Posterior cingulate gyrus (tissue), 11 donors: ENCODE measurements at regions not wholly inside any gene's neighbourhood (a gene's known extent, or its start where the extent isn't known, plus 50 kb on each side); places are given as distances from the start of the nearest gene placed in this dataset.
A peak's percentile ranks its signal among the peaks of the same experiment; 100 is the strongest.

ENCODE experiments used
- DNase-seq, 10 donors: peaks; one replicate each; pipeline versions ENCODE4 v3.0.0 to v3.0.0-alpha.2; 2020 to 2021; ENCODE audit warnings: mixed read lengths in 3 of 10
- intact Hi-C: fragments of 100-400 bp; cut with DNase I; formaldehyde crosslinking; loops from one replicate; pipeline ENCODE4 v1.15.1; 2023

DNA sequence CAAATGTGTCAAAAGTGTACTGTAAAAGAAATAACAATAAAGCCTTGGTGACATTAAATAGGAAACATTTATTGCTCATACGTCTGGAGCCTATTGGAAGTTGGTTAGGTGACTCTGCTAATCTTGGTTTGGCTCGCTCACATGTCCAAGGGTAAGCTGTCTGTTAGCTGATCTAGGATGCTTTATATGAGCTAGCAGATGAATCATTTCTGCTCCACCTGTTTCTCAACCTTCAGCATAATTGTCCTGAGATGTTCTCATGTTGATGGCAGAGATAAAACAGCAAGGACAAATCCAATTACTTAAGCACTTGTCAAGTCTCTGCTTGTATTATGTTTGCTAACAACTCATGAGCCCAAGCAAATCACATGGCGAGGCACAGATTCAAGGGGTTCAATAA, 56.0 kb upstream of the CD53 start:
- no peak for DNase-seq
- intact Hi-C loops = no loop called here

DNA sequence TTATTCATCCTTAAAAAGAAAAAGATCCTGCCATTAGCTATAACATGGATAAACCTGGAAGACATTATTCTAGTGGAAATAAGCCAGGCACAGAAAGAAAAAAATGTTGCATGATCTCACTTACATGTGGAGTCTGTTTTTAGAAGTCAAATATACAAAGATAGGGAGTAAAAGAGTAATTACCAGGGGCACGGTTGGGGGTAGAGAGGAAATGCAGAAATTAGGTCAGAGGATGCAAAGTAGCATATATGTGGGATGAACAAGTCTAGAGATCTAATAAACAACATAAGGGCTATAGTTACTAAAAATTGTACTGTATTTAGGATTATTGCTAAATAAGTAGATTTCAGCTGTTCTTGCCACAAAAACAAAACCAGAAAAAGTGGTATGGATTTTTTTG, 61.4 kb upstream of the CD53 start:
- intact Hi-C loops = no loop called here

DNA sequence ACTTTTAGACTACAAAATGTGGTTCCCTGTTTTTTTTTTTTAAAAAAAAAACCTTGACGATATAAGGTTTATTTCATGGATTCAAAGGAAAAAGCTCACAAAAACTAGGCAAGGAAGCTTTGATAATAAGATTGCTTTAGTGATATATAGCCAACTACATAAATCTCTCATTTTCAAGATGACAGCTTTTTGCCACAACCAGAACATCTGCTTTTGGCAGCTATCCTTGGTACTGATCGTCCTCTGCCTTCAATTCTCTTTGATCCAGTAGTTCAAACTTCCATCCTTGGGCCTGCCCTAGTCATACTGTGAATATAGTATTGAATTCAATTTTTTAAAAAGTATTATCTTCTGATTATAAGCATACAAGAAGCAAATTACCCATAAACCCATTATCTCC, 72.9 kb upstream of the CD53 start:
- intact Hi-C loops = no loop called here
- no peak for DNase-seq

More for the DNA sequence above, 61.4 kb upstream of the CD53 start:
- no peak for DNase-seq

DNA sequence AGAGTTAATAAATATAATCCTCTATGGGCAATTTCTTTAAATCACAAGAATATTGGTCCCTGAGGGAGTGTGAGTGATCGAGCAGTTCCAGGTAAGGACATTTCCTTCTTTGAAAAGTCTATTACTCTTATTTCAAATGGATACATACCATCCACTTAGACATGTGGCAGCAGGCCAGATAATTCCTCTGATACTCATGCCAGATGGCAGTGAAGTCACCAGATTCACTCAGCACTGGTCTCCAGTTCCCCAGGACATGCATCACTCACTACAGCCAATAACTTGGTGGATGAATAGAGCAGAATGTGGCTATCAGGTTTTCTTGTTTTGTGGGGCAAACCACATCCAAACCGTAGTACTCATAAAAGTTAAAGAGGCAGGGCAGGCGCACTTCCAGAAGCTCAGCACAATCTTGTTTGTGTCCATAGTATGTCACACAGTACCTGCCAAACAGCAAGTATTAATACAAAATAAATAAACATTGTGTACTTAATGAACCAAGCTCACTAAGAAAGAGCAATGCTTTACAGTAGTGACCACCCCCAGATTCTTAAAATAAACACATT, 74.2 kb upstream of the CD53 start:
- intact Hi-C loops = no loop called here
- no peak for DNase-seq

DNA sequence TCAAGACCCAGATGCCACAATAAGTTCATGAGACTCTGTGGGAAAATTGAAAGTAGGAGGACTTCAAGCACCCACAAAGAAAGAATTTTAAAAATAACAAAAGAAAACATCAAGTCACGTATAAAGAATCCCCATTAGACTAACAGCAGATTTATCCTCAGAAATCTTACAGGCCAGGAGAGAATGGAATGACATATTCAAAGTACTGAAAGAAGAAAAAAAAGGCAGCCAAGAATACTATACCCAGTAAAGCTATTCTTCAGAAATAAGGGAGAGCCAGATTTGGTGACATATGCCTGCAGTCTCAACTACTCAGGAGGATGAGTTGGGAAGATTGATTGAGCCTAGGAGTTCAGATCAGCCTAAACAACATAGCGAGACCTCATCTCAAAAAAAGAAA, 84.3 kb upstream of the CD53 start:
- intact Hi-C loops = no loop called here

DNA sequence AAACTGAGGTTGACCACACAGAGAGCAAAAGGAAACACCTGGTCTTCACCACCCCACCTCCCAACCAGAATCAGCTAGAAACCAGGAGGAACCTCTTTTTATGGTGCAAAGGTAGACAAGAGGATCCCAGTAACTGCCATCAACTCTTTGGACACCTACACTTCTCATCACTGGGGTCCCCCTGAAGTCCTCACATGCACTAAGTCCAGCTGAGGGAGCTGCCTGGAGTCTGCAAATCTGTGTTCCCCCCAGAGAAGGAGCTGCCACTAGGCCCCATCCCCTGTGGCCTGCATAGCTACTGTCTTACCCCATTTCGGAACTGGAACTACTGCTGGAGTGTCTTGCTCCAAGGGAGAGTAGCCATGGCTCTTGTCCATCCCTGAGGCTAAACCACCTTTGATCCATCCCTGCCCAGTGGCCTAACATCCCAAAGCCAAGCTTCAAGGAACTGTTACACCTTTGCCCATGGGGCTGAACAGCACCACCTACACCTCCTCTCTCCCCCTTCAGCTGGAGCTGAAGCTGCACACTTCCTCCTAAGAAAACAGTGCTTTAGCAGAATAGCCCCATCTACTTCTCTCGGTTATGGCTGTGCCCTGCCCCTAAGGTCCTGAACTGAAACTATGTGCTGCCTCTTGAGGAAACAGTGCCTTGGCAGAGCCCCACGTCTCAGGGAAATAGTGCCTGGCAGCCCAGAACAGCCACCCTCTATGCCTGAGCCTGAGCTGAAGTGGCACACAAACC, 85.4 kb upstream of the CD53 start:
- no peak for DNase-seq
- intact Hi-C loops = no loop called here

More for the DNA sequence above, 84.3 kb upstream of the CD53 start:
- DNase-seq = no peak

DNA sequence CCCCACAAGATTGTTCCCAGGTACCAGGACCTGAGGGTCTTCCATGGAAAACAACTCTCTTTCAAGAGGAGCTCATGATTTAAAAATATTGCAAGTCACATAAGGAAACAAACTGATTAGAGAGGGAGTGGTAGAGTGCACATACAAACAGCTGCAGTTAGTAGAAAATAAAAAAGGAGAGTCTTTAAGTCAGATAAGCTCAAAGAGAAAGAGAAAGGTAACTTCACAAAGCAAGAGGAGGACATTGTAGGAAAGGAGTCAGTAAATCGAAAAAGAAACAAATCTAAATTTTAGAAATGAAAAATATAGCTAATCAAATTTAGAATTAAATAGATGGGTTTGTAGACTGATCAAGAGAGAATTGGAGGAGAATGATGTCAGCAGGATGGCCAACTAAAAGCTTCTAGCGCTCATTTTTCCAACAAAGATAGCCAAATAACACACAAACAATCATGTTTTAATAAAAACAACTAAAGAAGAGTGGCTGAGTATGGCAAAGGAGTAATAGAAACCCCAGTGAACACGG, 86.1 kb upstream of the CD53 start:
- intact Hi-C loops = no loop called here
- DNase-seq = no peak

DNA sequence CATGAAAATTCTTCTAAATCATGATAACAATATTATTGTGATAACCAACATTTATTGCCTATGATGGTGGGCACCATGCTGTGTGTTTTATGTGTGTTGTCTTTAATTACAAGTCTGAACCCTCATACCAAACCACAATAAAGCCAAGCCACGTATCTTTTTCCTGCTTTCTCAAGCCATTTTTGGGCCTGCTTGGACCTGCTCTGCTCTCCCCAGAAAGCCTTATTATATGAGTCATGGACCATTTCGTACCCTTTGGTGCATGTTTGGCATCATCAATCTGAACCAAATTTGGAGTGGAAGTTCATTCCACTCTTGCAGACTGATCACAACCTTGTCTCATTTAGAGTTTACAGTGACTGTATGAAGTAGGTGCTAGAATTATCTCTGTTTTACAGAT, 87.3 kb upstream of the CD53 start:
- intact Hi-C loops = no loop called here
- DNase-seq = no peak

DNA sequence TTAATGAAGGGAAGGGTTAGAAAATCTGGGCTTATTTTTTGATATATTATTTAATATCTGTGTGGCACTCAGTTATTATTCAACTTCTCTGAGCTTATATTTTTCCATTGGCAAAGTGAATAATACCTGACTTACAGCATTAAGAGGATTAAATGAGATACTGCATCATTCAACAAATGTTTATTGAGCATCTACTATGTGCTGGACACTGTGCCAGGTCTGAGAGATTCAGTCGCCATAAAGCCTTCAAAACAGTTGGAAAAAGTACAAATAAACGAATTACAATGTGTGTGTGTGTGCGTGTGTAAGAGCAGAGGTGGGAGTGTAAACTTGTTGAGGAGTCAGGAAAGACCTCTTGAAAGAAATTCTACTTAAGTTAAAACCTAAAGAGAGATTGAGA, 87.9 kb upstream of the CD53 start:
- intact Hi-C loops = no loop called here
- DNase-seq = no peak

DNA sequence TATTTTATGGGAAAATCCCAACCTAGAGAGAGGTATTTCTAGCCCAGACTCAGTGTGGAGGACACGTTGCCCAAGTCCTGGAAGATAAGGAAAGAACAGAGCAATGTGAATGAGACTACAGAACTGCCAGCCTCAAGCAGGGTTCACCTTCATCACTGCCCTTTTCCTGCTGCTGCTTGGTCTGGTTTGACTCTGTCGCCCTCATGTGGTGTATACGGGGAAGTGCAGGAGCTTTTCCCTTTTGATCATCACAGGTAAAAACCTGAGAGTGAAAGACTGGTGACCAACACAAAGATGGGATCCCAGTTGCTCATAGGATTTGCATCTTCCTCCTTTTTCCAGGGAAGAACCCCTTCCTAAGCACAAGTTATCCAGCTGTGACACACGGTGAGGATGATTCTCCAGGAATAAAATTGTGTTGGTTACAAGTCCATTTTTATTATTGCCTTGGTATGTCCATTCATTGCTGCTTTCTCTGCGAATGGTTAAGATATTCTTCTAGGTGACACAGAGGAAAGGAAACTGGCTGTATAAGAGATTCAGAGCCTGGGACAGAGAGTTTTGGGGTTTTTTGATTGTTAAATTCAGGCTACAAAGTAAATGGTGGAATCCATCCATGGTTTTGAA, 89.5 kb upstream of the CD53 start:
- peak in 6 of 10 donors; percentile 30 to 86 (median 44) for DNase-seq
- intact Hi-C loops = loop anchor here (5.0 kb wide), 3 partner anchors 151 to 261 kb away; no protein-coding TSS in a partner anchor

DNA sequence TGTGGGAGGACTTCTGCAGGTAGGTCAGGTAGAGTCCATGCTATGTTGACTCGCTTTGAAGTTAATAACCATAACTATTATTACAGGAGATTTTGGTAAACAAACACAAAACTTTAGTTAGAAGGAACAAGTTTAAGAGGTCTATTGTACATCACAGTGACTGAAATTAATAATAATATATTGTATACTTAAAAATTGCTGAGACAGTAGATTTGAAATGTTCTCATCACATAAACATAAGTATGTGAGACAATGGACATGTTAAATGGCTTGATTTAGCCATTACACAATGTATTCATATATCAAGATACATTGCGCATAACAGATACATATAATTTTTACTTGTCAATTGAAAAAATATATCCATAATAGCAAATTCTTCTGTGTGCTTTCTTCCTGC, 91.4 kb upstream of the CD53 start:
- intact Hi-C loops = loop anchor here (5.0 kb wide), 3 partner anchors 149 to 259 kb away; no protein-coding TSS in a partner anchor

DNA sequence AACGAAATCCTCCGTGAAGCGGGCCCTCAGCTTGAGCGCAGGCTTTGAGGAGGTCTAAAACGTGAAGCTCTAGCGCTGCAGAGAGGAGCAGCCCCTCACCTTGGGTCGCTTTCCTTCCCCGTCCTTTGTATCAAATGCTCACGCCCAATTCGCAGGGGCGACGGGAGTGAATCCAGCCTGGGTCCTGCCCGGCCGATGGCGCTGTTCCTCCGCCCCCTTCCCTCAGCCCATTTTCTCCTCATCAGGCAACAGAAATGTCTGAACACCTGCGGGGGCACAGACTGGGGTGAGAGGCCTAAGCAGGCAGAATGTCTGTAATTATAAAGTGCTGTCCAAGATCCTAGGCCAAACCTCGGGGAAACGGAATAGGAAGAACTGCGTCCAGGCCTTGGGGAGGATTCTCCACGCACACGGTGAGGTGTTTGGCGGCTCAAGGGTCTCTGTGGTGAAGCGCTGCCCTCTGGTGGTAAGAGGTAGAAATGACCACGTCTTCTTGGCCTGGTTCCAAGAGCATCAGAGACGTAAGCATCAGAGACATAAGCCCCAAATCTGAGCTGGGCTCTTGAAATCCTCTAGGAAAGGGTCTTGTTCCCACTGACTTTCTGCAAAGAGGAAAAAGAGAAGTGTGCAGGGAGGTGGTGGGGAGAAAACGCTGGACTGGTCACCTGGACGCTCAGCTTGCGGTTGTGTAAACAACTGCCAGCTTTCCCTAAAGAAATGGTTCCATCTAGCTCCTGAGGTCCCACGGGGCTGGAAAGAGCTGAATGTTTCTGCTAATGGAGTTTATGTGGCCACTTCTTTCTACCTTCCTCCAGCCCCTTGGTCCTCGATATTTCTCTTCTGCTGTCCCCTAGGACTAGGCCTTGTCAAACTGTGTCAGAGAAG, 92.1 kb upstream of the CD53 start:
- DNase-seq = peak; percentile 30 to 94 (median 66)
- intact Hi-C loops = loop anchor here (5.0 kb wide), 3 partner anchors 149 to 259 kb away; no protein-coding TSS in a partner anchor

More for the DNA sequence above, 91.4 kb upstream of the CD53 start:
- no peak for DNase-seq

DNA sequence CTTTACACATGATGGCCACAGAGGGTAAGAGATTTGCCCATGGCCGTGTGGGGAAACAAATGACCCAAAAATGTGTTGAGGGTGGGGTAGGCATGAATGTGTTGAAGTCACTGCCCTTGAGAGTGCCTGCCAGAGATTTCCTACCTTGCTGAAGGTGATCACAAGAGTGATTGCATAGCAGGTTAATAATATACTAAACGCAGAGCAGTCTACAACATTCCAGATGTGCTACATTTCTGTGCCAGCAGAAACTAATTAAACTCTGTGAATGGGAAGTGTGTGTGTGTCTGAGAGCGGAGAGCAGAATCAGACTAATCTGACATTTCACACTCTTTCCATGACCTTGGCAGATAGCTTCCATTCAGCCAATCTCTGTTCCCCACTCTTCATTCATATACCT, 93.3 kb upstream of the CD53 start:
- intact Hi-C loops = loop anchor here (5.0 kb wide), 3 partner anchors 147 to 257 kb away; no protein-coding TSS in a partner anchor
- no peak for DNase-seq

DNA sequence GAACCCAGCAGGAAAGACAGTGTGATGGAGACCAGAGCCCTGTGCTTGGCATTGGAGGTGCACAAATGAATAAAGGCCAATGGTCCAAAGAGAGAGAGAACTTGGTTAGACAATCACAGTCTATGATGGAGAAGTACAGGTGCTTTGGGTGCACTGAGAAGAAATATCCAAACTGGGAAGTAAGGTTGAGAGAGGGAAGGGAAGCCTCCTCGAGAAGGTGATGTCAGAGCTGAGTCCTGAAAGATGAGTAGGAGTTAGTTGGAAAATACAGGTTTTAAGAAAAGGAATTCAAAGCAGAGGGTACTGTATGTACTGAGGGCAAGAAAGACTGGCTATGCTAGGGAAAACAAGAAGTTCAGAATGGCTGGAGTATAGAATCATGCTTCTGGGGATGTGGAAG, 94.1 kb upstream of the CD53 start:
- no peak for DNase-seq
- intact Hi-C loops = no loop called here

DNA sequence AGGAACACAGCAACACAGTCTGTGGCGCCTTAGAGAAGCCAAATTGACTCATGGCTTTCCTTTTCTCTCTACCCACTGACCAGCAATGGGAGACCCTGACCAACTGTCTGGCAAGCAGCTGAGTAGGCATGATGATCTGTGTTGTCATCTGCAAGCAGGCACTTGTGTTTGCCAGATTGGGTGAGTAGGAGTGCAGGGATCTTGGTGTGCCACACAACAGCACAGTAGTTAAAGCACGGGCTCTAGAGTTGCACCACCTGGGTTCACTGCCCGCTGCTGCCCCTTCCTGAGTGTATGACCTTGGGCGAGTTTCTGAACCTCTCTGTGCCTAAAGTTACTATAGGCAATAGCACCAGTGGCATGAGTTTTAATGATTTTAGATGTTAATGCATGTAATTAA, 95.7 kb upstream of the CD53 start:
- intact Hi-C loops = no loop called here

DNA sequence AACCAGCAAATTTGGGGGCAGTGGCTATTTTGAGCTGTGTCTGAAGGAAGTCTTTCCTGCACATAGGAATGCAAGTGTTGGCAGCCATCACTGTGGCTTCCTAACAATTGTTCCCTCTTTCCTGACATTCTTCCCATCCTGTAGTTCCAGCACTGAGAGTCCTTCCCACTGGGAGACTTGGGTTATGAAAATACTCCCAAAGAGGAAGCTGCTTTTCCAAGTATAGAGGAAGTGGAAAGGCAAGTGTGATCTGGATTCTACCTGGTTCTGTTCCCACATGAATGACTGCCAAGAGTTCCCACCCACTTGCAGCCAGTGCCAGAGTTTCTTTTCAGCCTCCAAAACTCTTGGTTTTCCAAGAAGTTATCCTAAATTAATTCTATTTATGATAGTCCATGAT, 98.5 kb upstream of the CD53 start:
- DNase-seq = no peak
- intact Hi-C loops = no loop called here

More for the DNA sequence above, 95.7 kb upstream of the CD53 start:
- peak in 5 of 10 donors; percentile 26 to 85 (median 52) for DNase-seq

DNA sequence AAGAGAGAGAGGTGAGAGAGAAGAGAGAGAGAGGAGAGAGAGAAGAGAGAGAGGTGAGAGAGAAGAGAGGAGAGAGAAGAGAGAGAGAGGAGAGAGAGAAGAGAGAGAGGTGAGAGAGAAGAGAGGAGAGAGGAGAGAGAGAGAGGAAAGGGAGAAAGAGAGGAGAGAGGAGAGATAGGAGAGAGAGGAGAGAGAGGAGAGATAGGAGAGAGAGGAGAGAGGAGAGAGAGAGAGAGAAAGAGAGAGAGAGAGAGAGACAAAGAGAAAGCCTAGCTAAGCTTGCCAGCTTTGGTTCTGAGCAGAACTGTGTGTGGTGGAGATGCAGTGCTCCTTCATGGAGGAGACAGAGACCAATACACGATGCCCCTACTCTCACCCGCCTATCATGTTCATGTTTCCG, 99.1 kb upstream of the KCNA3 start:
- intact Hi-C loops = no loop called here

DNA sequence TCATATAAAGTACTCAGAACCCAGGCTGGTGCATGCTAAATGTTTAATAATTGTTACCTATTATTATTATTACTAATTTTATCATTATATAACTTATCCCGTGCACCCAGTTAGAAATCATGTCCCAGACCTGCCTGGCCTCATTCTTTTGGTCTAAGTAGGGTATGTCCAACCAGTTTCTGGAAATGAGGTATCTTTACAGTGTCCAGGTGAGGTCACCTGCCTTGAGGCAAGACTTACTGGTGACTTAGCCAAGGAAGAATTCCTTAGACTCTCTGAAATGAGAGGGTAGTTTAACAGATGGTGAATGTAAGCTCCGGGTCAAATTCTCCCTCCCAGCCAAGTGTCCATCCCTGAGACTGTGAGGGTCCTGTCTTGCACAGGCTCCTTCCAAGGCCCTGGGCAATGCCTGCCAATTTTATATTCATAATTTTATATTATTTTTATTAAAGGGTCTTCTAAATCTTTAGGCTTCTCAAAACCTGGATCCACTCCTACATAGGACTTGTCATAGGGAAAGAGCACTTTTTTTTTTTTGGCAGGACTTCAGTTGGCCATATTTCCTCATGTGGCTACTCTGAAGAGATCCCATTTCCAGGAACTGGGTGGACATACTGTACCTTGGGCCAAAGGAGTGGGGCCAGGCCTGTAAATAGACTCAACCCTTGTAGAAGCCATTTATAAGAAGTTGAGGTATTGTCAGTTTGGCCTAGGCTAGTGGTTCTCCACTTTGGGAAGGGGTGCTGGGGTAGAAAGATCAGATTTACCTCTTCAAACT, 96.7 kb upstream of the KCNA3 start:
- intact Hi-C loops = no loop called here
- DNase-seq = no peak

More for the DNA sequence above, 99.1 kb upstream of the KCNA3 start:
- no peak for DNase-seq

DNA sequence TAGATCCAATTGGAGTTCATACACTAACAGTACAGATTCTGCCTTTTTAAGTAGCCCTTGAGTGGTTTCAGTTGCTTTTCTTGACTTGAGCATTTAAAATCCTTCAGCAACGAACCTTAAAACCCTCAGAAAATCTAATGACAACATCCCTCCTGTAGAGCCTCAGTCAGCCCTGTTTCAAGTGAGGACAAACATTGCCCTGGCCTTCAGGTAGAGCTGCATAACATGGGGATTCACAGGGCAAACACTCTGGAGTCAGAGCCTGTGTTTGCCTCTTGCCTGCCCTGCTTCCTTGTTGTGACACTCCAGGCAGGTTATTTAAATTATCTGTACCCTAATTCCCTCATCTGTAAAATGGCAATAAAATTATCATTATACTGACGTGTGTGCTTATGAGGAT, 96.1 kb upstream of the KCNA3 start:
- no peak for DNase-seq

DNA sequence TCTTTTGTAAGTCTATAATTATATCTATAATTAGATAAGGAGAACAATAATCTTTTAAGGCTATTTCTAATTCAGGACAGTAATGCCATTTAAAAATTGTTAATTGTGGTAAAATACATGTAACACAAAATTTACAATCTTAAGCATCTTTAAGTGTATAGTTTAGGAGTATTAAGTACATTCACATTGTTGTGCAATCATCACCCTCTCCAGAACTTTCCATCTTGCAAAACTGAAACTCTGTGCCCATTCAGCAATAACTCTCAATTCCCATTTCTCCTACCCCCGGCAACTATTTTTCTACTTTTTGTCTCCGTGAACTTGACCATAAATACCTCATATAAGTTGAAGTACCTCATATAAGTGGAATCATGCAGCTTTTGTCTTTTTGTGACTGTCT, 93.9 kb upstream of the KCNA3 start:
- intact Hi-C loops = loop anchor here (5.0 kb wide), 2 partner anchors 151 to 246 kb away; no protein-coding TSS in a partner anchor
- no peak for DNase-seq

More for the DNA sequence above, 96.1 kb upstream of the KCNA3 start:
- intact Hi-C loops = no loop called here
